NCI-H146 treated with DMSO at 0.1 percent for 48 hours (cell line): ENCODE measurements at regions not wholly inside any gene's neighbourhood (a gene's known extent, or its start where the extent isn't known, plus 50 kb on each side); places are given as distances from the start of the nearest gene placed in this dataset.
"Not testable (repeated sequence)": the region's sequence is repeated elsewhere in the genome, so short reads cannot be mapped to it uniquely, and the experiment has no call there.

ENCODE experiments used
- DNase-seq: peaks from one replicate; lab custom pipeline; 2025; ENCODE audit not compliant: unreplicated experiment; lab: John Stamatoyannopoulos, UW

- no peak for DNase-seq
These were observed 72.8 kb upstream of the FAN1 start for GRCh38 chr15:30830961-30831360.

GRCh38 chr15:30833379-30833778 lies 70.3 kb upstream of the FAN1 start:
- DNase-seq, result not testable (repeated sequence)

GRCh38 chr15:30841639-30842038 lies 62.1 kb upstream of the FAN1 start:
- DNase-seq, result not testable (repeated sequence)

GRCh38 chr15:30842798-30843472 lies 60.8 kb upstream of the FAN1 start:
- DNase-seq, result not testable (repeated sequence)

- not testable (repeated sequence) for DNase-seq
These were observed 58.2 kb upstream of the FAN1 start for GRCh38 chr15:30845536-30845935.
